ENCODE measurements at regions not wholly inside any gene's neighbourhood (a gene's known extent, or its start where the extent isn't known, plus 50 kb on each side); places are given as distances from the start of the nearest gene placed in this dataset.

GRCh38 chr2:11969774-11970173 is 223.3 kb downstream of the LPIN1 start:
- TF ChIP-seq CTCF (IDR thresholded peaks at IDR 0.05) (no peak), POLR2AphosphoS5 (IDR thresholded peaks at IDR 0.05) (no peak), POLR2A (IDR thresholded peaks at IDR 0.05) (no peak)
